Astrocyte (in vitro differentiated cells and primary cell): ENCODE measurements at regions not wholly inside any gene's neighbourhood (a gene's known extent, or its start where the extent isn't known, plus 50 kb on each side); places are given as distances from the start of the nearest gene placed in this dataset.

Source experiments
- DNase-seq: peaks from one replicate; pipeline ENCODE4 v3.0.0-alpha.2; 2010; ENCODE audit warnings: low read depth
- FAIRE-seq: peaks from 2 replicates; lab custom pipeline; 2011; peaks lifted over from hg19 to GRCh38; lab: Jason Lieb, UNC
- H2AFZ ChIP-seq: 2 replicates; pipeline ENCODE4 v1.6.0; 2012; ENCODE audit warnings: low read depth, low read length, inconsistent platforms
- H3K27ac ChIP-seq: 2 replicates; pipeline ENCODE4 v1.5.1; 2011; ENCODE audit warnings: low read depth, low read length, inconsistent platforms
- H3K27me3 ChIP-seq: 2 replicates; pipeline ENCODE4 v1.6.0; 2011; ENCODE audit warnings: low read length, inconsistent platforms; ENCODE audit not compliant: insufficient read depth
- H3K36me3 ChIP-seq: 2 replicates; pipeline ENCODE4 v1.5.1; 2011; ENCODE audit warnings: low read length, inconsistent platforms; ENCODE audit not compliant: insufficient read depth
- H3K4me1 ChIP-seq: 2 replicates; pipeline ENCODE4 v1.5.1; 2011; ENCODE audit warnings: low read length, inconsistent platforms; ENCODE audit not compliant: insufficient read depth
- H3K4me2 ChIP-seq: 2 replicates; pipeline ENCODE4 v1.6.0; 2012; ENCODE audit warnings: low read length, inconsistent platforms
- H3K4me3 ChIP-seq: 2 replicates; pipeline ENCODE4 v1.5.1; 2011; ENCODE audit warnings: low read depth, mild to moderate bottlenecking, low read length, inconsistent platforms; ENCODE audit not compliant: insufficient read depth
- H3K79me2 ChIP-seq: 2 replicates; pipeline ENCODE4 v1.6.0; 2012; ENCODE audit warnings: mild to moderate bottlenecking, low read length, inconsistent platforms; ENCODE audit not compliant: insufficient read depth
- H3K9ac ChIP-seq: 2 replicates; pipeline ENCODE4 v1.6.0; 2012; ENCODE audit warnings: mild to moderate bottlenecking, low read length, inconsistent platforms
- H3K9me3 ChIP-seq: 2 replicates; pipeline ENCODE4 v1.5.1; 2012; ENCODE audit warnings: low read depth, mild to moderate bottlenecking, low read length, inconsistent platforms; ENCODE audit not compliant: insufficient read depth
- H4K20me1 ChIP-seq: 2 replicates; pipeline ENCODE4 v1.6.0; 2012; ENCODE audit warnings: low read length, inconsistent platforms; ENCODE audit not compliant: insufficient read depth
- H3K27ac Mint-ChIP-seq: one replicate; pipeline ENCODE4 v1.8.0; 2021; ENCODE audit warnings: mild to moderate bottlenecking, mixed read lengths; ENCODE audit not compliant: unreplicated experiment
- H3K27me3 Mint-ChIP-seq: one replicate; pipeline ENCODE4 v1.8.0; 2021; ENCODE audit warnings: low read depth, mixed read lengths; ENCODE audit not compliant: unreplicated experiment
- H3K36me3 Mint-ChIP-seq: one replicate; pipeline ENCODE4 v1.8.0; 2021; ENCODE audit warnings: low read depth, mixed read lengths; ENCODE audit not compliant: unreplicated experiment
- H3K4me1 Mint-ChIP-seq: one replicate; pipeline ENCODE4 v1.8.0; 2021; ENCODE audit warnings: low read depth, mixed read lengths; ENCODE audit not compliant: unreplicated experiment
- H3K4me3 Mint-ChIP-seq: one replicate; pipeline ENCODE4 v1.8.0; 2021; ENCODE audit warnings: mild to moderate bottlenecking, moderate library complexity, mixed read lengths; ENCODE audit not compliant: unreplicated experiment
- H3K9me3 Mint-ChIP-seq: one replicate; pipeline ENCODE4 v1.8.0; 2021; ENCODE audit warnings: mild to moderate bottlenecking, mixed read lengths; ENCODE audit not compliant: unreplicated experiment
- CTCF ChIP-seq: IDR thresholded peaks from 2 replicates; pipeline ENCODE4 v1.5.1; 2011; ENCODE audit warnings: low read depth, mild to moderate bottlenecking, inconsistent platforms, low read length, moderate library complexity; ENCODE audit not compliant: insufficient read depth
- EZH2 ChIP-seq: IDR thresholded peaks from 2 replicates; pipeline ENCODE4 v1.6.1; 2012; ENCODE audit warnings: mild to moderate bottlenecking, low read length, inconsistent platforms; ENCODE audit not compliant: insufficient read depth

- no peak for FAIRE-seq
- no peak overlapping the region for H3K4me2 ChIP-seq
These were observed 61.0 kb upstream of the DTNA start for GRCh38 chr18:34649080-34649479.

GRCh38 chr18:34650121-34650545 lies 60.0 kb upstream of the DTNA start:
- H3K36me3 ChIP-seq: no peaks in the 10 kb centered on the region
- no peaks in the 10 kb centered on the region for H4K20me1 ChIP-seq
- FAIRE-seq (peak; percentile 17), DNase-seq (peak; percentile 84)
- no peak overlapping the region for H3K4me3 Mint-ChIP-seq
- H3K9me3 ChIP-seq: no peaks in the 10 kb centered on the region
- no peak for TF ChIP-seq EZH2
- TF ChIP-seq CTCF: no peak
- H3K4me1 Mint-ChIP-seq: peaks cover 20% of the 10 kb centered on the region
- peaks cover 15% of the 10 kb centered on the region for H3K4me1 ChIP-seq
- H3K27ac Mint-ChIP-seq: peak overlapping the region; percentile 8
- no peak overlapping the region for H3K4me3 ChIP-seq
- H3K9me3 Mint-ChIP-seq: no peaks in the 10 kb centered on the region
- H3K79me2 ChIP-seq: no peaks in the 10 kb centered on the region
- no peak overlapping the region for H2AFZ ChIP-seq
- no peaks in the 10 kb centered on the region for H3K36me3 Mint-ChIP-seq
- peak overlapping the region; percentile 2 for H3K27ac ChIP-seq
- no peaks in the 10 kb centered on the region for H3K27me3 Mint-ChIP-seq
- H3K4me2 ChIP-seq: peak overlapping the region; percentile 40
- no peaks in the 10 kb centered on the region for H3K27me3 ChIP-seq
- no peak overlapping the region for H3K9ac ChIP-seq

More at GRCh38 chr18:34649080-34649479, 61.0 kb upstream of the DTNA start:
- Histone ChIP-seq H3K4me3 (no peak overlapping the region), H3K9me3 (no peaks in the 10 kb centered on the region), H2AFZ (no peak overlapping the region), H3K27me3 (no peaks in the 10 kb centered on the region), H3K27ac (no peak overlapping the region), H3K4me1 (peaks cover 15% of the 10 kb centered on the region), H3K9ac (no peak overlapping the region), H3K79me2 (no peaks in the 10 kb centered on the region), H4K20me1 (no peaks in the 10 kb centered on the region), H3K36me3 (no peaks in the 10 kb centered on the region)
- TF ChIP-seq CTCF (no peak), EZH2 (no peak)
- DNase-seq: peak; percentile 56
- H3K27me3 Mint-ChIP-seq: no peaks in the 10 kb centered on the region
- no peak overlapping the region for H3K4me3 Mint-ChIP-seq
- peaks cover 20% of the 10 kb centered on the region for H3K4me1 Mint-ChIP-seq
- H3K9me3 Mint-ChIP-seq: no peaks in the 10 kb centered on the region
- no peaks in the 10 kb centered on the region for H3K36me3 Mint-ChIP-seq
- no peak overlapping the region for H3K27ac Mint-ChIP-seq

- no peak overlapping the region for H3K9ac ChIP-seq
- H3K27me3 Mint-ChIP-seq: no peaks in the 10 kb centered on the region
- H3K79me2 ChIP-seq: no peaks in the 10 kb centered on the region
- no peak overlapping the region for H3K4me3 ChIP-seq
- FAIRE-seq: no peak
- TF ChIP-seq CTCF (no peak), EZH2 (no peak)
- H3K4me2 ChIP-seq: peak overlapping the region; percentile 18
- H3K9me3 ChIP-seq: no peaks in the 10 kb centered on the region
- peak; percentile 23 for DNase-seq
- no peak overlapping the region for H2AFZ ChIP-seq
- H3K27ac Mint-ChIP-seq: no peak overlapping the region
- H3K4me1 ChIP-seq: peaks cover 15% of the 10 kb centered on the region
- no peaks in the 10 kb centered on the region for H4K20me1 ChIP-seq
- H3K9me3 Mint-ChIP-seq: no peaks in the 10 kb centered on the region
- no peaks in the 10 kb centered on the region for H3K36me3 Mint-ChIP-seq
- H3K27ac ChIP-seq: no peak overlapping the region
- no peaks in the 10 kb centered on the region for H3K27me3 ChIP-seq
- no peaks in the 10 kb centered on the region for H3K36me3 ChIP-seq
- peaks cover 22% of the 10 kb centered on the region for H3K4me1 Mint-ChIP-seq
- H3K4me3 Mint-ChIP-seq: no peak overlapping the region
These were observed 58.3 kb upstream of the DTNA start for GRCh38 chr18:34651586-34652369.
